Pancreas (tissue), 10 donors: ENCODE measurements at regions not wholly inside any gene's neighbourhood (a gene's known extent, or its start where the extent isn't known, plus 50 kb on each side); places are given as distances from the start of the nearest gene placed in this dataset.

Source experiments
- ATAC-seq, 4 donors: fragments of 200-7000 bp; cut with Tn5 transposase; one replicate each; pipeline versions ENCODE4 v1.8.0 to v1.9.1; 2020; ENCODE audit warnings: mild to moderate bottlenecking in 4 of 4, moderate library complexity in 4 of 4
- DNase-seq, 6 donors: peaks; one replicate each; pipeline ENCODE4 v3.0.0-alpha.2; 2020
- FAIRE-seq: peaks from 2 replicates; lab custom pipeline; 2012; peaks lifted over from hg19 to GRCh38; lab: Jason Lieb, UNC
- H3K27ac ChIP-seq, 4 donors: fragments of 200-600 bp; sonication (generic); 1 replicate in 3 of 4; 2 replicates in 1 of 4; pipeline versions ENCODE4 v1.5.0 to v1.8.0; 2020
- H3K27me3 ChIP-seq, 4 donors: fragments of 200-600 bp; one replicate each; pipeline ENCODE4 v1.8.0; 2021
- H3K36me3 ChIP-seq, 3 donors: fragments of 200-600 bp; sonication (generic) in 1 of 3; one replicate each; pipeline versions ENCODE4 v1.5.0 to v1.8.0; 2020 to 2021
- H3K4me1 ChIP-seq, 3 donors: fragments of 200-600 bp; one replicate each; pipeline ENCODE4 v1.8.0; 2021
- H3K4me3 ChIP-seq, 4 donors: fragments of 200-600 bp; sonication (generic) in 2 of 4; one replicate each; pipeline versions ENCODE4 v1.5.0 to v1.8.0; 2020 to 2021
- H3K9me3 ChIP-seq, 4 donors: fragments of 200-600 bp; one replicate each; pipeline ENCODE4 v1.8.0; 2021
- CTCF ChIP-seq, 4 donors: fragments of 200-600 bp; sonication (generic) in 3 of 4; IDR thresholded peaks; one replicate each; pipeline versions ENCODE4 v1.5.0 to v1.8.0; 2021; ENCODE audit warnings: antibody characterized with exemption in 4 of 4
- WGBS, 2 donors: extraction: QIAGEN DNeasy Blood & Tissue Kit; methylation state at CpG; one replicate each; pipeline ENCODE4 v1.1.7; 2013; 5-methylcytosine and 5-hydroxymethylcytosine counted together
- intact Hi-C, 3 donors: fragments of 100-400 bp; cut with DNase I; formaldehyde crosslinking; loops; one replicate each; pipeline versions ENCODE4 v1.11.1 to v1.14.2; 2022
- donor health status: healthy with polysubstance abuse.
- donor health status: DM: no; HTN: no; CAD: no; lungs with moderate emphysema.
- donor health status: DM: no; HTN: no; CAD: no.
- donor health status: control.
- donor health status: control.
- donor health status: Bipolar disorder and iron deficiency.
- donor health status: DM: yes; HTN: yes; CAD: no.
- donor health status: DM: no; HTN: no; CAD: no.
- donor health status: DM: no; HTN: no; CAD: no.
- donor health status: DM: yes; HTN: yes; CAD: no.

GRCh38 chr12:116400636-116401372 is 123.3 kb upstream of the MED13L start:
- H3K36me3 ChIP-seq = no peaks in the 10 kb centered on the region
- DNase-seq (no peak), ATAC-seq (peak in 2 of 4 donors; percentile 45 to 69), FAIRE-seq (no peak)
- intact Hi-C loops = no loop called here
- no peaks in the 10 kb centered on the region for H3K9me3 ChIP-seq
- TF ChIP-seq CTCF (IDR thresholded peaks at IDR 0.05) = no peak
- H3K4me1 ChIP-seq = no peaks in the 10 kb centered on the region
- H3K4me3 ChIP-seq = no peak overlapping the region
- 57 to 80% methylated on average over 4 of the region's 4 CpGs for WGBS, 2 donors
- H3K27me3 ChIP-seq = no peaks in the 10 kb centered on the region
- no peak overlapping the region for H3K27ac ChIP-seq

- no peak for TF ChIP-seq CTCF (IDR thresholded peaks at IDR 0.05)
- Histone ChIP-seq H3K4me1 (no peaks in the 10 kb centered on the region), H3K4me3 (no peak overlapping the region), H3K27ac (no peak overlapping the region), H3K36me3 (no peaks in the 10 kb centered on the region), H3K27me3 (no peaks in the 10 kb centered on the region), H3K9me3 (no peaks in the 10 kb centered on the region)
- FAIRE-seq (no peak), DNase-seq (no peak), ATAC-seq (no peak)
- 89 to 91% methylated on average over 3 of the region's 3 CpGs for WGBS, 2 donors
- intact Hi-C loops = no loop called here
These were observed 124.1 kb upstream of the MED13L start for GRCh38 chr12:116401565-116401964.

- TF ChIP-seq CTCF (IDR thresholded peaks at IDR 0.05) = no peak
- Histone ChIP-seq H3K4me1 (no peaks in the 10 kb centered on the region), H3K9me3 (no peaks in the 10 kb centered on the region), H3K36me3 (no peaks in the 10 kb centered on the region), H3K27me3 (no peaks in the 10 kb centered on the region), H3K4me3 (no peak overlapping the region), H3K27ac (no peak overlapping the region)
- ATAC-seq (no peak), DNase-seq (no peak), FAIRE-seq (no peak)
- intact Hi-C loops = no loop called here
- WGBS, 2 donors = 80 to 82% methylated on average over 11 of the region's 11 CpGs
These were observed 124.9 kb upstream of the MED13L start for GRCh38 chr12:116402163-116402939.

GRCh38 chr12:116403546-116403945 is 126.1 kb upstream of the MED13L start:
- Histone ChIP-seq H3K27ac (no peak overlapping the region), H3K4me1 (no peaks in the 10 kb centered on the region), H3K4me3 (no peak overlapping the region), H3K9me3 (no peaks in the 10 kb centered on the region), H3K27me3 (no peaks in the 10 kb centered on the region), H3K36me3 (no peaks in the 10 kb centered on the region)
- intact Hi-C loops = no loop called here
- no peak for TF ChIP-seq CTCF (IDR thresholded peaks at IDR 0.05)
- FAIRE-seq (no peak), ATAC-seq (no peak), DNase-seq (no peak)
- WGBS, 2 donors = 92 to 96% methylated on average over 3 of the region's 3 CpGs

GRCh38 chr12:116404247-116404646 is 126.8 kb upstream of the MED13L start:
- FAIRE-seq = no peak

More at GRCh38 chr12:116404247-116404646, 126.8 kb upstream of the MED13L start:
- no peak overlapping the region for H3K4me3 ChIP-seq
- DNase-seq (no peak), ATAC-seq (no peak)
- no peaks in the 10 kb centered on the region for H3K4me1 ChIP-seq
- 86 to 88% methylated on average over 14 of the region's 14 CpGs for WGBS, 2 donors
- no peaks in the 10 kb centered on the region for H3K9me3 ChIP-seq
- no peaks in the 10 kb centered on the region for H3K36me3 ChIP-seq
- no peak overlapping the region for H3K27ac ChIP-seq
- intact Hi-C loops = no loop called here
- no peaks in the 10 kb centered on the region for H3K27me3 ChIP-seq
- TF ChIP-seq CTCF (IDR thresholded peaks at IDR 0.05) = no peak
